ENCODE measurements at regions not wholly inside any gene's neighbourhood (a gene's known extent, or its start where the extent isn't known, plus 50 kb on each side); places are given as distances from the start of the nearest gene placed in this dataset.

DNA sequence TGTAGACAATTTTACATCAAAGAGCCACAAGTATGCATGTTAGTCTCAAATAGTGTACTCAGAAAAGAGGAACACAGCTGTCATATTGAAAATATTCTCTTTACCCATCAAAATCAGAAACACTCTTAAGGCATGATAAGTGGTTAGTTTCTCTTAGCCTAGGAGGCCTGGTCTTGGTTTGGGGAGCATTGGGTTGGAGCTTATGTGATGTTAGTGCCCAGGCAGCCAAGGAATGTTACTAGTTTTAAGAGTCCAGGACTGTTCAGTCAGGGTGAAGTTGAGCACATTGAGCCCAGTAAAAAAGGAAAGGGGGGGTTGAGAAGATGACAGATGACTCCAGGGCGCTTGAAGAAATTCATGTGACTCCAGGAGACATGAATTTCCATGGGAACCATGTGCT lies 340.6 kb downstream of the HRH4 start:
- H2BK120ac ChIP-seq (ENCODE audit: low read depth, low read length), result no peak overlapping the region
- no peaks in the 10 kb centered on the region for H3K36me3 ChIP-seq (replicated peaks in 1 of 2; ENCODE audit: control insufficient read depth in 2 of 2, insufficient read depth in 2 of 2, low read length in 2 of 2)
- no peak overlapping the region for H3K4me3 ChIP-seq (ENCODE audit: low read length in 2 of 2)
- H2BK15ac ChIP-seq (ENCODE audit: low read length), result no peak overlapping the region
- no peak overlapping the region for H2AFZ ChIP-seq (ENCODE audit: low read length)
- H2BK12ac ChIP-seq (ENCODE audit: low read length), result no peak overlapping the region
- no peak overlapping the region for H3K4me2 ChIP-seq (ENCODE audit: insufficient read depth, low read length, poor library complexity, severe bottlenecking)
- DNase-seq (ENCODE audit: low spot score), result no peak
- H3K23ac ChIP-seq (ENCODE audit: low read depth, low read length, poor library complexity), result no peak overlapping the region
- H3K4ac ChIP-seq (ENCODE audit: low read length), result no peak overlapping the region
- no peak overlapping the region for H3K27ac ChIP-seq (replicated peaks; ENCODE audit: low read length)
- no peak overlapping the region for H3K9ac ChIP-seq (ENCODE audit: low read depth, low read length, poor library complexity)
- H2BK5ac ChIP-seq (ENCODE audit: low read length), result no peak overlapping the region
- H3K14ac ChIP-seq (ENCODE audit: low read length), result no peak overlapping the region
- H4K8ac ChIP-seq (ENCODE audit: low read depth, low read length), result no peak overlapping the region
- no peak overlapping the region for H3K18ac ChIP-seq (ENCODE audit: low read length)
- no peaks in the 10 kb centered on the region for H3K79me1 ChIP-seq (ENCODE audit: low read depth, low read length)
- H4K91ac ChIP-seq (ENCODE audit: low read depth, low read length, poor library complexity), result no peak overlapping the region
- no peak overlapping the region for H2AK5ac ChIP-seq (ENCODE audit: low read depth, low read length)
- H3K27me3 ChIP-seq (ENCODE audit: control insufficient read depth in 3 of 3, insufficient read depth in 3 of 3, low read depth in 1 of 3, low read length in 3 of 3), result no peaks in the 10 kb centered on the region
- peaks cover 4 to 10% of the 10 kb centered on the region in 2 donors for H3K4me1 ChIP-seq (ENCODE audit: control insufficient read depth in 2 of 2, insufficient read depth in 1 of 2, low read depth in 1 of 2, low read length in 2 of 2)
- peaks cover 0 to 7% of the 10 kb centered on the region in 2 donors for H3K9me3 ChIP-seq (replicated peaks in 1 of 2; ENCODE audit: control insufficient read depth in 2 of 2, insufficient read depth in 1 of 2, low read depth in 1 of 2, low read length in 2 of 2)
- no CpG with 5 or more reads among the region's 1 CpG for WGBS, 2 donors (ENCODE audit: extremely low coverage in 2 of 2, insufficient read length in 2 of 2, insufficient replicate concordance in 1 of 2)

DNA sequence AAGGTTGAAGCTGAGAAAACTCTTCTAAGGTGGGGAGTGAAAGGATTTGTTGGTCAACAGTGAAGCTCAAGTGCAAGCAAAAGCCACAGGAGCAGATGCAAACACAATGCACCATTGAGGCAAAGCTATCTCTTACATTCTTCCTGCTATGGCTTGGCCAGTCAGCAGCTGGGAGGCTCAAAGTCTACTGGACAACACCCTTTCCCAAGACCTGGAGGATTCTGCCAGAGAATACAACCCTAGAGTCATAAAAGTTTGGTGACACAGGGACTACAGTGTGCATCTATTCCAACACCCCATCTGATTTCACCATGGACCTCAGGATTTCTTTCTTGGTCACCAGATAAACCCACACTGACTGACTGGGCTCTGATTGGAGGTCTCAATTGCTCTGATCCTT lies 342.0 kb downstream of the HRH4 start:
- no peaks in the 10 kb centered on the region for H3K79me1 ChIP-seq (ENCODE audit: low read depth, low read length)
- no peak overlapping the region for H3K4me2 ChIP-seq (ENCODE audit: insufficient read depth, low read length, poor library complexity, severe bottlenecking)
- H3K36me3 ChIP-seq (replicated peaks in 1 of 2; ENCODE audit: control insufficient read depth in 2 of 2, insufficient read depth in 2 of 2, low read length in 2 of 2), result no peaks in the 10 kb centered on the region
- no peak overlapping the region for H2BK120ac ChIP-seq (ENCODE audit: low read depth, low read length)
- H3K14ac ChIP-seq (ENCODE audit: low read length), result no peak overlapping the region
- no peak overlapping the region for H3K18ac ChIP-seq (ENCODE audit: low read length)
- no peak overlapping the region for H4K91ac ChIP-seq (ENCODE audit: low read depth, low read length, poor library complexity)
- H2AFZ ChIP-seq (ENCODE audit: low read length), result no peak overlapping the region
- no peaks in the 10 kb centered on the region for H3K27me3 ChIP-seq (ENCODE audit: control insufficient read depth in 3 of 3, insufficient read depth in 3 of 3, low read depth in 1 of 3, low read length in 3 of 3)
- peaks cover 0 to 13% of the 10 kb centered on the region in 2 donors for H3K9me3 ChIP-seq (replicated peaks in 1 of 2; ENCODE audit: control insufficient read depth in 2 of 2, insufficient read depth in 1 of 2, low read depth in 1 of 2, low read length in 2 of 2)
- no peak overlapping the region for H4K8ac ChIP-seq (ENCODE audit: low read depth, low read length)
- no peak overlapping the region for H2BK5ac ChIP-seq (ENCODE audit: low read length)
- no peak overlapping the region for H2AK5ac ChIP-seq (ENCODE audit: low read depth, low read length)
- DNase-seq (ENCODE audit: low spot score), result no peak
- no peak overlapping the region for H3K4me3 ChIP-seq (ENCODE audit: low read length in 2 of 2)
- no peak overlapping the region for H2BK15ac ChIP-seq (ENCODE audit: low read length)
- H3K23ac ChIP-seq (ENCODE audit: low read depth, low read length, poor library complexity), result no peak overlapping the region
- H3K27ac ChIP-seq (replicated peaks; ENCODE audit: low read length), result no peak overlapping the region
- H2BK12ac ChIP-seq (ENCODE audit: low read length), result no peak overlapping the region
- H3K4me1 ChIP-seq (ENCODE audit: control insufficient read depth in 2 of 2, insufficient read depth in 1 of 2, low read depth in 1 of 2, low read length in 2 of 2), result peaks cover 4 to 10% of the 10 kb centered on the region in 2 donors
- no peak overlapping the region for H3K9ac ChIP-seq (ENCODE audit: low read depth, low read length, poor library complexity)
- H3K4ac ChIP-seq (ENCODE audit: low read length), result no peak overlapping the region

DNA sequence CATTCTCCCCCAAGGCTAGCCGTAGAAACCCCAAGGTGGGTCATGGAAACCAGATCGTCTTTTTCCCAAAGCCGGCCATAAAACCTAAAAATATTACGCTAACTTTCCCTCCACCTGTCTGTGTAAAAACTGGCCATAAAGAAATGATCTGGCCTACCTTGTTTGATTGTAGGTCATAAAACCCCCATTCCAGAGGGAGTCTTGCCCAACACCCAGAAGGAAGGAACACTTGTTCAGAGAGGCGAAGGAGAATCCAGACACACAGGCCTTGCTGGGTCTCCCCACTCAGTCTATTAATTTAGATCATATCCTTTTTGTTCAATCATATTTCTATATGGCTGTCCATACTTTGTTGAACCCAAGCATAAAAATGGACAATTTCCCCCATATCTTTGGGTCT lies 344.7 kb downstream of the HRH4 start:
- H4K8ac ChIP-seq (ENCODE audit: low read depth, low read length), result no peak overlapping the region
- H3K79me1 ChIP-seq (ENCODE audit: low read depth, low read length), result no peaks in the 10 kb centered on the region
- WGBS, 2 donors (ENCODE audit: extremely low coverage in 2 of 2, insufficient read length in 2 of 2, insufficient replicate concordance in 1 of 2), result no CpG with 5 or more reads among the region's 5 CpGs

DNA sequence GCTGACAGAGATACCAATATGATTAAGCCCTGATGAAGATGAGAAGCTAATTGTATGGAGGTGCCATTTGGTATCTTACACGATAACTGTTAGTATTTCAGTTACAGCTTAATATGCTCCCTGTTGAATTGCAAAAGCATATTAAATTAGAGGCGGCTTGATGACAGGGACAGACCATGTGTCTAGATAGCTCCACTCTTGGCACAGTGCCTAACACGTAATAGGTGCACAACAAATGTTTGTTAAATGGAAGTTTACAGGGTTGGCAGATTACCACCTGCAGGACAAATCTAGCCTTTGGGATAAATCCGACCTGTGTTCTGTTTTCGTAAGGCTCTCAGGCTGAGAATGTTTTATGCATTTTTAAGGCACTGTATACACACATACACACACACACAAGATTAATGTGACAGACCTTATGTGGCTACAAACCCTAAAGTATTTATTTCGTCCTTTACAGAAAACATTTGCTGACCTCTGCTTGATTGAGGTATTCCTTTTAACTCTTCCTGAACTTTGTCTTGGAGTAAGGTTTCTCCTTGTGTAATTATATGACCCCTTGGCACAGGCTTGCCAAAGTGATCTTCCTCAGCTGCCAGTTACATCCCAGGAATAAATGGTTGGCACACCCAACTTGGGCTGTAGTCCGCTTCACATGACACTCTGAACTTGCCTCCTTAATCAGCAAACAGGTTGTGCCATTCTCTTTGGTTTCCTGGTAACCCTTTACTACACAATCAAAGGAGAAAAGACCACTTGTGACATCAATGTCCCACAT lies 348.9 kb downstream of the HRH4 start:
- Histone ChIP-seq H2BK5ac (ENCODE audit: low read length) (no peak overlapping the region), H3K36me3 (replicated peaks in 1 of 2; ENCODE audit: control insufficient read depth in 2 of 2, insufficient read depth in 2 of 2, low read length in 2 of 2) (no peaks in the 10 kb centered on the region), H4K8ac (ENCODE audit: low read depth, low read length) (no peak overlapping the region), H3K14ac (ENCODE audit: low read length) (no peak overlapping the region), H3K4me3 (ENCODE audit: low read length in 2 of 2) (no peak overlapping the region), H2AFZ (ENCODE audit: low read length) (no peak overlapping the region), H3K18ac (ENCODE audit: low read length) (no peak overlapping the region), H3K9me3 (replicated peaks in 1 of 2; ENCODE audit: control insufficient read depth in 2 of 2, insufficient read depth in 1 of 2, low read depth in 1 of 2, low read length in 2 of 2) (peaks cover 0 to 22% of the 10 kb centered on the region in 2 donors), H2BK120ac (ENCODE audit: low read depth, low read length) (no peak overlapping the region), H3K9ac (ENCODE audit: low read depth, low read length, poor library complexity) (no peak overlapping the region), H3K27me3 (ENCODE audit: control insufficient read depth in 3 of 3, insufficient read depth in 3 of 3, low read depth in 1 of 3, low read length in 3 of 3) (no peaks in the 10 kb centered on the region), H2BK12ac (ENCODE audit: low read length) (no peak overlapping the region), H2BK15ac (ENCODE audit: low read length) (no peak overlapping the region), H3K27ac (replicated peaks; ENCODE audit: low read length) (no peak overlapping the region), H3K4me2 (ENCODE audit: insufficient read depth, low read length, poor library complexity, severe bottlenecking) (no peak overlapping the region), H3K4me1 (ENCODE audit: control insufficient read depth in 2 of 2, insufficient read depth in 1 of 2, low read depth in 1 of 2, low read length in 2 of 2) (peaks cover 0 to 2% of the 10 kb centered on the region in 2 donors), H4K91ac (ENCODE audit: low read depth, low read length, poor library complexity) (no peak overlapping the region), H2AK5ac (ENCODE audit: low read depth, low read length) (no peak overlapping the region), H3K79me1 (ENCODE audit: low read depth, low read length) (no peaks in the 10 kb centered on the region), H3K23ac (ENCODE audit: low read depth, low read length, poor library complexity) (no peak overlapping the region), H3K4ac (ENCODE audit: low read length) (no peak overlapping the region)
- DNase-seq (ENCODE audit: low spot score), result no peak
- WGBS, 2 donors (ENCODE audit: extremely low coverage in 2 of 2, insufficient read length in 2 of 2, insufficient replicate concordance in 1 of 2), result no CpG with 5 or more reads among the region's 7 CpGs

More for the DNA sequence above, 344.7 kb downstream of the HRH4 start:
- H2BK120ac ChIP-seq (ENCODE audit: low read depth, low read length), result no peak overlapping the region
- no peaks in the 10 kb centered on the region for H3K27me3 ChIP-seq (ENCODE audit: control insufficient read depth in 3 of 3, insufficient read depth in 3 of 3, low read depth in 1 of 3, low read length in 3 of 3)
- no peak overlapping the region for H2BK5ac ChIP-seq (ENCODE audit: low read length)
- H4K91ac ChIP-seq (ENCODE audit: low read depth, low read length, poor library complexity), result no peak overlapping the region
- no peak overlapping the region for H2BK12ac ChIP-seq (ENCODE audit: low read length)
- no peak overlapping the region for H3K23ac ChIP-seq (ENCODE audit: low read depth, low read length, poor library complexity)
- no peak overlapping the region for H2AFZ ChIP-seq (ENCODE audit: low read length)
- H3K18ac ChIP-seq (ENCODE audit: low read length), result no peak overlapping the region
- no peaks in the 10 kb centered on the region for H3K4me1 ChIP-seq (ENCODE audit: control insufficient read depth in 2 of 2, insufficient read depth in 1 of 2, low read depth in 1 of 2, low read length in 2 of 2)
- H3K4ac ChIP-seq (ENCODE audit: low read length), result no peak overlapping the region
- H3K4me3 ChIP-seq (ENCODE audit: low read length in 2 of 2), result no peak overlapping the region
- no peak overlapping the region for H3K9ac ChIP-seq (ENCODE audit: low read depth, low read length, poor library complexity)
- no peak overlapping the region for H2BK15ac ChIP-seq (ENCODE audit: low read length)
- H3K4me2 ChIP-seq (ENCODE audit: insufficient read depth, low read length, poor library complexity, severe bottlenecking), result no peak overlapping the region
- H3K14ac ChIP-seq (ENCODE audit: low read length), result no peak overlapping the region
- no peaks in the 10 kb centered on the region for H3K36me3 ChIP-seq (replicated peaks in 1 of 2; ENCODE audit: control insufficient read depth in 2 of 2, insufficient read depth in 2 of 2, low read length in 2 of 2)
- H2AK5ac ChIP-seq (ENCODE audit: low read depth, low read length), result no peak overlapping the region
- DNase-seq (ENCODE audit: low spot score), result no peak
- no peak overlapping the region for H3K27ac ChIP-seq (replicated peaks; ENCODE audit: low read length)
- H3K9me3 ChIP-seq (replicated peaks in 1 of 2; ENCODE audit: control insufficient read depth in 2 of 2, insufficient read depth in 1 of 2, low read depth in 1 of 2, low read length in 2 of 2), result peaks cover 0 to 26% of the 10 kb centered on the region in 2 donors
